A549 (cell line): ENCODE measurements at regions not wholly inside any gene's neighbourhood (a gene's known extent, or its start where the extent isn't known, plus 50 kb on each side); places are given as distances from the start of the nearest gene placed in this dataset.

Source experiments
- ATAC-seq, 2 experiments: fragments of 200-7000 bp in 1 of 2; fragments of >200 bp in 1 of 2; cut with Nextera tagmentation in 1 of 2; cut with Tn5 transposase in 1 of 2; 3 replicates each; pipeline versions ENCODE4 v1.8.0 to v1.9.1; 2018 to 2020; ENCODE audit warnings: mild to moderate bottlenecking in 1 of 2, moderate library complexity in 1 of 2
- CTCF ChIA-PET: fragments of 300-600 bp; sonication (Branson Sonifier 250); formaldehyde crosslinking; extraction: SDS; loops from one replicate; lab custom pipeline; 2021; ENCODE audit warnings: antibody characterized with exemption, inconsistent platforms; lab: Yijun Ruan, JAX
- POLR2A ChIA-PET: fragments of 350-600 bp; formaldehyde crosslinking; extraction: SDS; loops from one replicate; lab custom pipeline; 2021; ENCODE audit warnings: antibody characterized with exemption, inconsistent platforms; lab: Yijun Ruan, JAX
- DNase-seq, 2 experiments: peaks; one replicate each; pipeline versions ENCODE4 v3.0.0 to v3.0.0-alpha.2; 2011 to 2016; ENCODE audit warnings: low read depth in 1 of 2, low spot score in 1 of 2
- FAIRE-seq: peaks from 2 replicates; lab custom pipeline; 2011; peaks lifted over from hg19 to GRCh38; lab: Jason Lieb, UNC
- H3K27ac ChIP-seq, 2 experiments: fragments of >200 bp; sonication (Bioruptor Twin); formaldehyde crosslinking; 3 replicates each; pipeline ENCODE4 v1.5.1; 2016 to 2017
- H3K4me1 ChIP-seq: fragments of >200 bp; sonication (Bioruptor Twin); formaldehyde crosslinking; 3 replicates; pipeline ENCODE4 v1.6.1; 2016
- H3K4me2 ChIP-seq: fragments of >200 bp; sonication (Bioruptor Twin); formaldehyde crosslinking; 3 replicates; pipeline ENCODE4 v1.6.1; 2016
- H3K4me3 ChIP-seq: fragments of >200 bp; sonication (Bioruptor Twin); formaldehyde crosslinking; 3 replicates; pipeline ENCODE4 v1.5.1; 2016
- H3K9me3 ChIP-seq: fragments of >200 bp; sonication (Bioruptor Twin); formaldehyde crosslinking; 3 replicates; pipeline ENCODE4 v1.6.1; 2016
- BHLHE40 ChIP-seq: IDR thresholded peaks from 2 replicates; pipeline ENCODE4 v1.6.1; 2012; ENCODE audit warnings: low read depth, low read length, inconsistent platforms
- CBX2 ChIP-seq: fragments of 200-600 bp; sonication (generic); IDR thresholded peaks from 2 replicates; pipeline ENCODE4 v1.6.1; 2016; ENCODE audit warnings: low read depth, mild to moderate bottlenecking, borderline replicate concordance
- CBX8 ChIP-seq: fragments of 200-600 bp; sonication (generic); IDR thresholded peaks from 2 replicates; pipeline ENCODE4 v1.6.1; 2016
- CEBPB ChIP-seq, 2 experiments: fragments of >200 bp in 1 of 2; sonication (Bioruptor Twin) in 1 of 2; formaldehyde crosslinking in 1 of 2; IDR thresholded peaks; 2 replicates each; pipeline ENCODE4 v1.6.1; 2012 to 2016
- EHF ChIP-seq: fragments of 250-450 bp; sonication (Bioruptor Pico); IDR thresholded peaks from 2 replicates; pipeline ENCODE4 v1.5.0; 2020; ENCODE audit warnings: mild to moderate bottlenecking
- EHMT2 ChIP-seq: fragments of 200-600 bp; sonication (generic); IDR thresholded peaks from 2 replicates; pipeline ENCODE4 v1.6.1; 2016; ENCODE audit warnings: antibody characterized with exemption, low read depth, mild to moderate bottlenecking, moderate library complexity
- ESRRA ChIP-seq: fragments of 150-350 bp; IDR thresholded peaks from 2 replicates; pipeline ENCODE4 v1.6.1; 2014; ENCODE audit warnings: mild to moderate bottlenecking, low read length, borderline replicate concordance
- GATA3 ChIP-seq: IDR thresholded peaks from 2 replicates; pipeline ENCODE4 v1.6.1; 2012; ENCODE audit warnings: borderline replicate concordance
- HOXA7 ChIP-seq: fragments of 250-450 bp; sonication (Bioruptor Pico); IDR thresholded peaks from 2 replicates; pipeline ENCODE4 v1.5.0; 2020; ENCODE audit warnings: mild to moderate bottlenecking, moderate library complexity
- HOXB13 ChIP-seq: fragments of 250-450 bp; sonication (Bioruptor Pico); IDR thresholded peaks from 2 replicates; pipeline ENCODE4 v1.5.0; 2020; ENCODE audit warnings: low read depth, mild to moderate bottlenecking, moderate library complexity
- HOXB5 ChIP-seq: fragments of 250-450 bp; sonication (Bioruptor Pico); IDR thresholded peaks from 2 replicates; pipeline ENCODE4 v1.5.0; 2020; ENCODE audit warnings: mild to moderate bottlenecking, moderate library complexity
- JUNB ChIP-seq: fragments of >200 bp; sonication (Bioruptor Twin); formaldehyde crosslinking; IDR thresholded peaks from 2 replicates; pipeline ENCODE4 v1.6.1; 2016
- MAZ ChIP-seq: fragments of 150-350 bp; IDR thresholded peaks from 2 replicates; pipeline ENCODE4 v1.6.1; 2014; ENCODE audit warnings: antibody characterized with exemption, low read depth, low read length, borderline replicate concordance
- NR3C1 ChIP-seq: fragments of >200 bp; sonication (Bioruptor Twin); formaldehyde crosslinking; IDR thresholded peaks from 3 replicates; pipeline ENCODE4 v1.6.1; 2017
- RARB ChIP-seq: fragments of 250-450 bp; sonication (Bioruptor Pico); IDR thresholded peaks from 2 replicates; pipeline ENCODE4 v1.8.0; 2021; ENCODE audit warnings: mild to moderate bottlenecking, moderate library complexity
- RNF2 ChIP-seq: fragments of 200-600 bp; sonication (generic); IDR thresholded peaks from 2 replicates; pipeline ENCODE4 v1.6.1; 2016; ENCODE audit warnings: low read depth, mild to moderate bottlenecking, antibody characterized with exemption, moderate library complexity, borderline replicate concordance
- SMC3 ChIP-seq: fragments of >200 bp; sonication (Bioruptor Twin); formaldehyde crosslinking; IDR thresholded peaks from 3 replicates; pipeline ENCODE4 v1.6.1; 2018; ENCODE audit warnings: inconsistent platforms
- SREBF2 ChIP-seq: fragments of 450-650 bp; IDR thresholded peaks from 2 replicates; pipeline ENCODE4 v1.6.1; 2014; ENCODE audit warnings: mild to moderate bottlenecking, moderate library complexity
- TFCP2L1 ChIP-seq: fragments of 250-450 bp; sonication (Bioruptor Pico); IDR thresholded peaks from 2 replicates; pipeline ENCODE4 v1.5.0; 2021; ENCODE audit warnings: mild to moderate bottlenecking
- TP53 ChIP-seq: fragments of 250-450 bp; sonication (Bioruptor Pico); IDR thresholded peaks from 2 replicates; pipeline ENCODE4 v1.5.0; 2021; ENCODE audit warnings: mild to moderate bottlenecking, moderate library complexity
- ZC3H11A ChIP-seq: fragments of 450-650 bp; IDR thresholded peaks from 2 replicates; pipeline ENCODE4 v1.6.1; 2014; ENCODE audit warnings: antibody characterized with exemption, mild to moderate bottlenecking
- ZNF302 ChIP-seq: fragments of 250-450 bp; sonication (Bioruptor Pico); IDR thresholded peaks from 2 replicates; pipeline ENCODE4 v1.9.0; 2021; ENCODE audit warnings: inconsistent platforms, mild to moderate bottlenecking, moderate library complexity
- WGBS: methylation state at CpG from one replicate; pipeline ENCODE4 v1.1.6; 2017; ENCODE audit errors: missing lambda C conversion rate; 5-methylcytosine and 5-hydroxymethylcytosine counted together
- TF ChIP-seq, protein P1 (sequence below): IDR thresholded peaks from 2 replicates; pipeline ENCODE4 v1.6.1; 2012; ENCODE audit warnings: low read depth, borderline replicate concordance
- TF ChIP-seq, protein P2 (sequence below): fragments of 150-350 bp; IDR thresholded peaks from 2 replicates; pipeline ENCODE4 v1.6.1; 2014; ENCODE audit warnings: low read depth, mild to moderate bottlenecking, low read length
- TF ChIP-seq, protein P3 (sequence below): fragments of >200 bp; sonication (Bioruptor Twin); formaldehyde crosslinking; IDR thresholded peaks from 3 replicates; pipeline ENCODE4 v1.6.1; 2016

DNA sequence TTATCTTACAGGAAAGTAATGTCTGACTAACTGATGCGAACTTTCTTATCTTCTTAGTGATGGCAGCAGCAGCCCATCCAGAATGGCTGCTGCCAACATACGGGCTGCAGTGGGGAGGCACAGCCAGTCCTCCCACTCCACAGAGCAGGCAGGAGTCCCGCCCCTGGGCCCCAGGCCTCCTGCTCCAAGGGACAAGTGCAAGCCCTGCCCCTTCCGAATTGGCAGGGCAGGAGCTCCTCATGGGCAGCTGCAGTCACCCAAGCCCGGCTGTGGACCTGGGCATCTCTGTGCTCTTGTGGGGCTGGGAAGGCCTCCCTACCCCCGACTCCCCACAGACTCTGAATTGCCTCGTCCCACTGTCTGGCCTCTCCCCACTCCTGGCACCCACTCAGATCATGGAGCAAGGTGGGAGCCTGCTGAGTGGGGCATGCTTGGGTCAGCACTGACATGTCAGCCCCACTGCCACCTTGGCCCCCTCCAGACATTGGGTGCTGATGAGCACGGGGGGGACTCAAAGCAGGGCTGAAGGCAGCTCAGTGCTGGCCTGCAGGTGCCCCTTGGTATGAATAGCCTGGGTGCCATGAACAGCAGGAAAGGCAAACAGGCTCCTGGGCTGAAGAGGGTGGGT, 618.9 kb upstream of the KCNMB2 start:
- Histone ChIP-seq H3K4me3 (no peak overlapping the region), H3K27ac (no peak overlapping the region), H3K4me1 (no peaks in the 10 kb centered on the region), H3K4me2 (no peak overlapping the region), H3K9me3 (no peaks in the 10 kb centered on the region)
- no peak for FAIRE-seq
- TF ChIP-seq, protein P1, sequence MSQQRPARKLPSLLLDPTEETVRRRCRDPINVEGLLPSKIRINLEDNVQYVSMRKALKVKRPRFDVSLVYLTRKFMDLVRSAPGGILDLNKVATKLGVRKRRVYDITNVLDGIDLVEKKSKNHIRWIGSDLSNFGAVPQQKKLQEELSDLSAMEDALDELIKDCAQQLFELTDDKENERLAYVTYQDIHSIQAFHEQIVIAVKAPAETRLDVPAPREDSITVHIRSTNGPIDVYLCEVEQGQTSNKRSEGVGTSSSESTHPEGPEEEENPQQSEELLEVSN = no peak
- TF ChIP-seq MAZ (no peak), SMC3 (no peak), BHLHE40 (no peak), EHMT2 (no peak), RARB (CRISPR knock-in tag) (no peak), ZC3H11A (no peak), RNF2 (no peak), CBX8 (no peak), TFCP2L1 (CRISPR knock-in tag) (no peak)
- ATAC-seq = no peak
- no peak for DNase-seq
- ChIA-PET CTCF (interaction anchor here (1.0 kb wide), 1 partner anchor 15 kb away, joined by 3 read pairs; no protein-coding TSS in a partner anchor), POLR2A (no interaction called here)
- 97% methylated on average over 7 of the region's 8 CpGs for WGBS

DNA sequence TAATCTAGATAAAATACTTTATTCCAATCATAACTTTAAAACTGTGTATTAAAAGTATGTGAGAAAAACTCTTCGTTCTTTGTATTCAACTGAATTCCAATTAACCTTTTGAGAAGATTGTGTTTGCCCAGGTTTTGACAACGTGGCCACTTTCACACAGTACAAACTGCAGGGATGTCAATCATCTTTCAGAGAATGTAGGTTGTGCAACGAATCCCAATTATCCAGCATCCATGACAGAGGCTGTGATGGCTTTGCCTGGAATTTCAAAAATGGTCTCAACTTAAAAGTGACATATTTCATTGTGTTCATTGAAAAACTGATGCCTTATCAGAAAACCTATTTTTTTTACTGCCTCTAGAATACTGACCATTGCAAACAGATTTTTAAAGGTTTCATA, 615.1 kb upstream of the KCNMB2 start:
- ChIA-PET POLR2A (no interaction called here), CTCF (interaction anchor here (1.0 kb wide), 1 partner anchor 13 kb away, joined by 3 read pairs; no protein-coding TSS in a partner anchor)
- WGBS = 57% methylated on average over 3 of the region's 3 CpGs

DNA sequence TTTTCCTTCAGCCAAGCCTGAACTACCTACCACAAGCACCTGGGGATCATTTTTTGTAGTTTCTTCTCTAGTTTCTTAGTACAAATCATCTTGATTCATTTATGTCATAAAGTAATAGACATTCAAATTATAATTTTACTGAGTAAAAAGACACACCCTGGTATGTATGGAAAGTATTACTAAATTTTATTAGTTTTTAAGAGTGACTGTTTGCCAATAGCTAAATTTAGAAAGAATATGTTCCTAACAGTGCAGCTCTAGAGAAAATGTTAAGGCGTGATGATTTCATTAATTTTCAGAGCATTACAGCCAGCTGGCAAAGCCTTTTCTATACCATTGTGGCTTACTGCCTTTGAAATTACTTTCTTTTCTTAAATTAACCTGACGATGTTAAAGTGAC, 612.0 kb upstream of the KCNMB2 start:
- DNase-seq (no peak), ATAC-seq (no peak), FAIRE-seq (no peak)
- no peak overlapping the region for H3K27ac ChIP-seq
- H3K9me3 ChIP-seq = no peaks in the 10 kb centered on the region
- WGBS = 97% methylated on average over 2 of the region's 2 CpGs
- POLR2A ChIA-PET = no interaction called here
- no peak overlapping the region for H3K4me2 ChIP-seq
- CTCF ChIA-PET = interaction anchor here (0.8 kb wide), 1 partner anchor 19 kb away, joined by 3 read pairs; no protein-coding TSS in a partner anchor
- peaks cover 15% of the 10 kb centered on the region for H3K4me1 ChIP-seq
- H3K4me3 ChIP-seq = no peak overlapping the region
- no peak for TF ChIP-seq HOXA7 (CRISPR knock-in tag)
- TF ChIP-seq GATA3 = no peak
- TF ChIP-seq JUNB = no peak
- TF ChIP-seq CEBPB (IDR thresholded peaks at IDR 0.05) = no peak
- TF ChIP-seq HOXB13 (CRISPR knock-in tag) = no peak
- TF ChIP-seq CBX2 = no peak
- no peak for TF ChIP-seq HOXB5 (CRISPR knock-in tag)
- TF ChIP-seq ESRRA = no peak
- TF ChIP-seq TP53 (CRISPR knock-in tag) = no peak
- TF ChIP-seq, protein P2, sequence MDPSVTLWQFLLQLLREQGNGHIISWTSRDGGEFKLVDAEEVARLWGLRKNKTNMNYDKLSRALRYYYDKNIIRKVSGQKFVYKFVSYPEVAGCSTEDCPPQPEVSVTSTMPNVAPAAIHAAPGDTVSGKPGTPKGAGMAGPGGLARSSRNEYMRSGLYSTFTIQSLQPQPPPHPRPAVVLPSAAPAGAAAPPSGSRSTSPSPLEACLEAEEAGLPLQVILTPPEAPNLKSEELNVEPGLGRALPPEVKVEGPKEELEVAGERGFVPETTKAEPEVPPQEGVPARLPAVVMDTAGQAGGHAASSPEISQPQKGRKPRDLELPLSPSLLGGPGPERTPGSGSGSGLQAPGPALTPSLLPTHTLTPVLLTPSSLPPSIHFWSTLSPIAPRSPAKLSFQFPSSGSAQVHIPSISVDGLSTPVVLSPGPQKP = no peak
- TF ChIP-seq, protein P3, sequence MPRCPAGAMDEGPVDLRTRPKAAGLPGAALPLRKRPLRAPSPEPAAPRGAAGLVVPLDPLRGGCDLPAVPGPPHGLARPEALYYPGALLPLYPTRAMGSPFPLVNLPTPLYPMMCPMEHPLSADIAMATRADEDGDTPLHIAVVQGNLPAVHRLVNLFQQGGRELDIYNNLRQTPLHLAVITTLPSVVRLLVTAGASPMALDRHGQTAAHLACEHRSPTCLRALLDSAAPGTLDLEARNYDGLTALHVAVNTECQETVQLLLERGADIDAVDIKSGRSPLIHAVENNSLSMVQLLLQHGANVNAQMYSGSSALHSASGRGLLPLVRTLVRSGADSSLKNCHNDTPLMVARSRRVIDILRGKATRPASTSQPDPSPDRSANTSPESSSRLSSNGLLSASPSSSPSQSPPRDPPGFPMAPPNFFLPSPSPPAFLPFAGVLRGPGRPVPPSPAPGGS = no peak
- no peak for TF ChIP-seq ZNF302 (CRISPR knock-in tag)
- no peak for TF ChIP-seq NR3C1
- no peak for TF ChIP-seq EHF (CRISPR knock-in tag)

More for the DNA sequence above, 615.1 kb upstream of the KCNMB2 start:
- Histone ChIP-seq H3K4me2 (no peak overlapping the region), H3K4me1 (no peaks in the 10 kb centered on the region), H3K27ac (no peak overlapping the region), H3K4me3 (no peak overlapping the region), H3K9me3 (no peaks in the 10 kb centered on the region)
- no peak for ATAC-seq
- no peak for TF ChIP-seq SREBF2
- DNase-seq = no peak
- no peak for FAIRE-seq
